Gastroesophageal sphincter (tissue), 4 donors: ENCODE measurements at regions not wholly inside any gene's neighbourhood (a gene's known extent, or its start where the extent isn't known, plus 50 kb on each side); places are given as distances from the start of the nearest gene placed in this dataset.
A peak's percentile ranks its signal among the peaks of the same experiment; 100 is the strongest.

Experiments
- ATAC-seq: fragments of 150-250 bp; one replicate; pipeline ENCODE4 v1.9.1; 2016; ENCODE audit warnings: mild to moderate bottlenecking, moderate library complexity
- H3K27ac ChIP-seq, 4 donors: fragments of 200-600 bp; sonication (generic) in 3 of 4; 1 replicate in 3 of 4; 2 replicates in 1 of 4; pipeline ENCODE4 v1.5.1; 2016 to 2019
- H3K27me3 ChIP-seq: fragments of 200-600 bp; sonication (generic); one replicate; pipeline ENCODE4 v1.5.1; 2019
- H3K36me3 ChIP-seq, 2 donors: fragments of 200-600 bp; sonication (generic); one replicate each; pipeline ENCODE4 v1.5.1; 2019; ENCODE audit warnings: control low read depth in 1 of 2
- H3K4me1 ChIP-seq, 3 donors: fragments of 200-600 bp; sonication (generic); 1 replicate in 2 of 3; 2 replicates in 1 of 3; pipeline ENCODE4 v1.5.1; 2016 to 2019; ENCODE audit warnings: control low read depth in 2 of 3
- H3K4me3 ChIP-seq, 2 donors: fragments of 200-600 bp; sonication (generic); one replicate each; pipeline ENCODE4 v1.5.1; 2019; ENCODE audit warnings: mild to moderate bottlenecking in 1 of 2, moderate library complexity in 1 of 2
- H3K9me3 ChIP-seq, 3 donors: fragments of 200-600 bp; sonication (generic); one replicate each; pipeline ENCODE4 v1.5.1; 2017 to 2019; ENCODE audit warnings: control low read depth in 2 of 3
- CTCF ChIP-seq, 4 experiments: fragments of 200-600 bp in 2 of 4; fragments of 450-650 bp in 2 of 4; sonication (generic) in 1 of 4; IDR thresholded peaks; one replicate each; pipeline ENCODE4 v1.5.1; 2017 to 2019; ENCODE audit warnings: antibody characterized with exemption in 4 of 4, mild to moderate bottlenecking in 2 of 4, moderate library complexity in 2 of 4
- EP300 ChIP-seq: sonication (generic); formaldehyde crosslinking; IDR thresholded peaks from one replicate; pipeline ENCODE4 v1.6.1; 2017; ENCODE audit warnings: antibody characterized with exemption, mild to moderate bottlenecking
- POLR2A ChIP-seq, 2 donors: fragments of 450-650 bp; IDR thresholded peaks; one replicate each; pipeline ENCODE4 v1.6.1; 2017; ENCODE audit warnings: antibody characterized with exemption in 2 of 2, mild to moderate bottlenecking in 2 of 2, moderate library complexity in 1 of 2
- POLR2AphosphoS5 ChIP-seq: sonication (generic); formaldehyde crosslinking; IDR thresholded peaks from one replicate; pipeline ENCODE4 v1.6.1; 2017; ENCODE audit warnings: antibody characterized with exemption
- WGBS, 2 donors: methylation state at CpG; one replicate each; pipeline ENCODE4 v1.1.5; 2018; ENCODE audit warnings: low coverage in 1 of 2; 5-methylcytosine and 5-hydroxymethylcytosine counted together

DNA sequence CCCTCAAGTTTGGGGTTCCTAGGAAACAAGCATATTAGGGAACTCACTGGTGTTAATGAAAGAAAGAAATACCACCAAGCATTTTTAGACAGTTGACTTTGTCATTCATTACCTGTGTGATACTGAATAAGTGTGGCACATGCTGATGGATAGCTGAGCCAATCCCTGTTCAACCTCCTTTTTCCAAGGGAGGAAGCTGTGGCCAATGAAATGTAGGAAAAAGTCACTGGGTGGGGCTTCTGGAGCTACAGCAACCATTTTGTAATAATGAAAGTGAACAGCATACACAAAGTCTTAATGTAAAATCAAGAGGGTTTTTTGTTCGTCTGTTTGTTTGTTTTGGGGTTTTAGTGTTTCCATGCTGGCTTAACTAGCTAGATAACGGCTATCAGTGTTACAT, 254.3 kb upstream of the SALL1 start:
- Histone ChIP-seq H3K9me3 (peaks cover 0 to 15% (median 0%) of the 10 kb centered on the region in 3 donors), H3K27me3 (peaks cover 7% of the 10 kb centered on the region), H3K27ac (no peak overlapping the region), H3K4me1 (no peaks in the 10 kb centered on the region), H3K36me3 (no peaks in the 10 kb centered on the region), H3K4me3 (no peak overlapping the region)
- TF ChIP-seq POLR2A (IDR thresholded peaks at IDR 0.05): no peak
- TF ChIP-seq EP300: no peak
- no peak for TF ChIP-seq CTCF (IDR thresholded peaks at IDR 0.05)
- no peak for TF ChIP-seq POLR2AphosphoS5
- 65 to 78% methylated on average over 2 of the region's 2 CpGs for WGBS, 2 donors
- no peak for ATAC-seq

- Histone ChIP-seq H3K4me3 (no peak overlapping the region), H3K4me1 (no peaks in the 10 kb centered on the region), H3K27me3 (no peaks in the 10 kb centered on the region), H3K27ac (no peak overlapping the region), H3K9me3 (peaks cover 0 to 16% (median 0%) of the 10 kb centered on the region in 3 donors), H3K36me3 (no peaks in the 10 kb centered on the region)
- WGBS, 2 donors: 70% methylated on average over 1 of the region's 1 CpG; no CpG with 5 or more reads in 1 of the 2 donors
- ATAC-seq: no peak
- TF ChIP-seq EP300 (no peak), CTCF (IDR thresholded peaks at IDR 0.05) (no peak), POLR2AphosphoS5 (no peak), POLR2A (IDR thresholded peaks at IDR 0.05) (no peak)
These were observed 253.3 kb upstream of the SALL1 start for GRCh38 chr16:51404386-51404785.

GRCh38 chr16:51402785-51403184, 251.7 kb upstream of the SALL1 start:
- peak overlapping the region in 1 of 4 donors; percentile 24 for H3K27ac ChIP-seq
- no peaks in the 10 kb centered on the region for H3K27me3 ChIP-seq
- peaks cover 0 to 16% (median 0%) of the 10 kb centered on the region in 3 donors for H3K9me3 ChIP-seq
- no peak overlapping the region for H3K4me3 ChIP-seq
- TF ChIP-seq POLR2A (IDR thresholded peaks at IDR 0.05) (no peak), CTCF (IDR thresholded peaks at IDR 0.05) (no peak), POLR2AphosphoS5 (peak; percentile 67), EP300 (no peak)
- H3K4me1 ChIP-seq: no peaks in the 10 kb centered on the region
- 49 to 77% methylated on average over 2 to 3 of the region's 3 CpGs for WGBS, 2 donors
- H3K36me3 ChIP-seq: no peaks in the 10 kb centered on the region
- ATAC-seq: peak; percentile 19

DNA sequence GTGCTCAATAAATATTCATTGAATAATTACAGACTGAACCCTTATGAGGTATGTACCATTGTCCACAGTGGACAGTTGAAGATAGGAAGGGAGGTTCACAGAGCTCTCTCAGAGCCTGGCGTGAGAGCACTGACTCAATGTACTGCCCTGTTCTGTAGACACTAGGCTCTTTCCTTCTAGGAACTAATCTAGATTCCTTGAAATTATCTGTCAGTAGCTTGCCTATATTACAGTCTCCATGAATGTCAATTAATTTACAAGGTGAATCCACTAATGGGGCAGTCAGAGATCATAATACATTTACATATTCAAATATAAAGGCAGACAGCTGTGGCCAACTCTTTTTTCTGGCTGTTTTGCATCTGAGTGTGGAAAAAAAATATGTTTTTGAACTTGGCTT, 251.2 kb upstream of the SALL1 start:
- TF ChIP-seq POLR2A (IDR thresholded peaks at IDR 0.05) (no peak), EP300 (no peak), CTCF (IDR thresholded peaks at IDR 0.05) (no peak), POLR2AphosphoS5 (no peak)
- Histone ChIP-seq H3K9me3 (peaks cover 0 to 16% (median 0%) of the 10 kb centered on the region in 3 donors), H3K4me3 (no peak overlapping the region), H3K27me3 (no peaks in the 10 kb centered on the region), H3K36me3 (no peaks in the 10 kb centered on the region), H3K4me1 (no peaks in the 10 kb centered on the region), H3K27ac (peak overlapping the region in 1 of 4 donors; percentile 24)
- WGBS, 2 donors: 75 to 100% methylated on average over 1 of the region's 1 CpG
- ATAC-seq: no peak

DNA sequence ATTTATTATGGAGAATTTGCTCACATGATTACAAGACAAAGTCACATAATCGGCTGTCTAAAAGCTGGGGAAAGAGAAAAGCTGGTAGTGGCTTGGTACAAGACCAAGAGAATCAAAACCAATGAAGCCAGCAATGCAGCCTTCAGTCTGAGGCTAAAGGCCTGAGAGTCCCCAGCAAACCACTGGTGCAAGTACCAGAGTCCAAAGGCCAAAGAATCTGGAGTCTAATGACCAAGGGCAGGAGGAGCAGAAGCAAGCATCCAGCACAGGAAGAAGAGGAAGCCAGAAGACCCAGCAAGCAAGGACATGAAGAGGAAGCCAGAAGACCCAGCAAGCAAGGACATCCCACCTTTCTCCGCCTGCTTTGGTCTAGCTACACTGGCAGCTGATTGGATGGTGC, 250.6 kb upstream of the SALL1 start:
- H3K27me3 ChIP-seq: no peaks in the 10 kb centered on the region
- ATAC-seq: no peak
- H3K36me3 ChIP-seq: no peaks in the 10 kb centered on the region
- no peak overlapping the region for H3K4me3 ChIP-seq
- no peak overlapping the region for H3K27ac ChIP-seq
- H3K9me3 ChIP-seq: peaks cover 0 to 16% (median 0%) of the 10 kb centered on the region in 3 donors
- TF ChIP-seq EP300: no peak
- TF ChIP-seq POLR2AphosphoS5: no peak
- no peak for TF ChIP-seq POLR2A (IDR thresholded peaks at IDR 0.05)
- WGBS, 2 donors: 83 to 94% methylated on average over 1 to 2 of the region's 2 CpGs
- H3K4me1 ChIP-seq: no peaks in the 10 kb centered on the region
